Kidney (tissue), 13 donors: ENCODE measurements at regions not wholly inside any gene's neighbourhood (a gene's known extent, or its start where the extent isn't known, plus 50 kb on each side); places are given as distances from the start of the nearest gene placed in this dataset.
"Not testable (repeated sequence)": the region's sequence is repeated elsewhere in the genome, so short reads cannot be mapped to it uniquely, and the experiment has no call there.

ENCODE experiments used
- DNase-seq, 5 donors: peaks; one replicate each; pipeline ENCODE4 v3.0.0-alpha.2; 2013 to 2020
- FAIRE-seq: peaks from 2 replicates; lab custom pipeline; 2012; peaks lifted over from hg19 to GRCh38; lab: Jason Lieb, UNC
- H3K27ac ChIP-seq, 2 donors: one replicate each; pipeline ENCODE4 v1.7.0; 2013; ENCODE audit warnings: low read depth in 2 of 2, low read length in 2 of 2, inconsistent platforms in 1 of 2
- H3K27me3 ChIP-seq: one replicate; pipeline ENCODE4 v1.7.1; 2013; ENCODE audit warnings: low read length, inconsistent platforms; ENCODE audit not compliant: control insufficient read depth, insufficient read depth
- H3K36me3 ChIP-seq, 3 donors: one replicate each; pipeline versions ENCODE4 v1.7.0 to v1.7.1; 2013; ENCODE audit warnings: low read length in 3 of 3, control low read depth in 1 of 3, inconsistent platforms in 1 of 3; ENCODE audit not compliant: insufficient read depth in 3 of 3, control insufficient read depth in 2 of 3
- H3K4me1 ChIP-seq, 3 donors: one replicate each; pipeline versions ENCODE4 v1.7.0 to v1.7.1; 2013; ENCODE audit warnings: low read length in 3 of 3, inconsistent platforms in 1 of 3, low read depth in 1 of 3; ENCODE audit not compliant: control insufficient read depth in 2 of 3, insufficient read depth in 2 of 3
- H3K4me3 ChIP-seq, 3 donors: one replicate each; pipeline versions ENCODE4 v1.7.0 to v1.8.1; 2013; ENCODE audit warnings: low read length in 3 of 3, control low read depth in 1 of 3, inconsistent platforms in 1 of 3
- H3K9ac ChIP-seq, 3 donors: one replicate each; pipeline versions ENCODE4 v1.7.0 to v1.7.1; 2013; ENCODE audit warnings: low read length in 3 of 3, control low read depth in 1 of 3, inconsistent platforms in 1 of 3
- H3K9me3 ChIP-seq, 3 donors: one replicate each; pipeline versions ENCODE4 v1.7.0 to v1.7.1; 2013; ENCODE audit warnings: low read length in 3 of 3, control low read depth in 1 of 3, inconsistent platforms in 1 of 3; ENCODE audit not compliant: control insufficient read depth in 2 of 3, insufficient read depth in 1 of 3
- CTCF ChIP-seq: IDR thresholded peaks from 3 replicates; pipeline ENCODE4 v1.5.1; 2012; ENCODE audit warnings: mild to moderate bottlenecking, moderate library complexity, borderline replicate concordance; ENCODE audit not compliant: insufficient read depth; ENCODE audit errors: extremely low read depth
- intact Hi-C: fragments of 100-400 bp; cut with DNase I; formaldehyde crosslinking; loops from one replicate; pipeline ENCODE4 v1.11.1; 2022
- donor health status: control.
- donor health status: control.
- donor health status: control.
- donor health status: control.
- donor health status: control.
- donor health status: DM: yes; HTN: yes; CAD: no.
- donor health status: Normal renal cell carcinoma (clear cell type).

- Histone ChIP-seq H3K4me1 (no peaks in the 10 kb centered on the region), H3K4me3 (no peak overlapping the region), H3K36me3 (no peaks in the 10 kb centered on the region), H3K27ac (no peak overlapping the region), H3K27me3 (no peaks in the 10 kb centered on the region), H3K9ac (no peak overlapping the region), H3K9me3 (no peaks in the 10 kb centered on the region)
- intact Hi-C loops, result no loop called here
- DNase-seq, result no peak
- no peak for TF ChIP-seq CTCF
- no peak for FAIRE-seq
Observed at GRCh38 chr3:87436781-87437543, 160.6 kb upstream of the POU1F1 start.

- no peak for TF ChIP-seq CTCF
- Histone ChIP-seq H3K27me3 (no peaks in the 10 kb centered on the region), H3K4me1 (no peaks in the 10 kb centered on the region), H3K36me3 (no peaks in the 10 kb centered on the region), H3K27ac (no peak overlapping the region), H3K9me3 (no peaks in the 10 kb centered on the region), H3K9ac (no peak overlapping the region), H3K4me3 (no peak overlapping the region)
- intact Hi-C loops, result no loop called here
- FAIRE-seq, result no peak
- DNase-seq, result no peak
Observed at GRCh38 chr3:87435926-87436620, 159.7 kb upstream of the POU1F1 start.

GRCh38 chr3:87433445-87433844 lies 157.1 kb upstream of the POU1F1 start:
- H3K27me3 ChIP-seq, FAIRE-seq, intact Hi-C loops, H3K27ac ChIP-seq, H3K9me3 ChIP-seq, DNase-seq, H3K4me3 ChIP-seq, H3K9ac ChIP-seq, H3K4me1 ChIP-seq, H3K36me3 ChIP-seq: not testable (repeated sequence)

- Histone ChIP-seq H3K4me3 (no peak overlapping the region), H3K27me3 (no peaks in the 10 kb centered on the region), H3K9ac (no peak overlapping the region), H3K27ac (no peak overlapping the region), H3K9me3 (no peaks in the 10 kb centered on the region), H3K36me3 (no peaks in the 10 kb centered on the region), H3K4me1 (no peaks in the 10 kb centered on the region)
- FAIRE-seq, result no peak
- TF ChIP-seq CTCF, result no peak
- no peak for DNase-seq
- intact Hi-C loops, result no loop called here
Observed at GRCh38 chr3:87426918-87427317, 150.5 kb upstream of the POU1F1 start.
